GM21390 (cell line): ENCODE measurements at regions not wholly inside any gene's neighbourhood (a gene's known extent, or its start where the extent isn't known, plus 50 kb on each side); places are given as distances from the start of the nearest gene placed in this dataset.

ENCODE experiments used
- ATAC-seq: cut with Tn5 transposase; IDR thresholded peaks from one replicate; pipeline ENCODE4 v1.9.1; 2021; ENCODE audit not compliant: unreplicated experiment

GRCh38 chr2:217489145-217489960, 513.4 kb downstream of the TNS1 start:
- no peak for ATAC-seq

- ATAC-seq, result no peak
Observed at GRCh38 chr2:217484046-217484445, 518.7 kb downstream of the TNS1 start.

DNA sequence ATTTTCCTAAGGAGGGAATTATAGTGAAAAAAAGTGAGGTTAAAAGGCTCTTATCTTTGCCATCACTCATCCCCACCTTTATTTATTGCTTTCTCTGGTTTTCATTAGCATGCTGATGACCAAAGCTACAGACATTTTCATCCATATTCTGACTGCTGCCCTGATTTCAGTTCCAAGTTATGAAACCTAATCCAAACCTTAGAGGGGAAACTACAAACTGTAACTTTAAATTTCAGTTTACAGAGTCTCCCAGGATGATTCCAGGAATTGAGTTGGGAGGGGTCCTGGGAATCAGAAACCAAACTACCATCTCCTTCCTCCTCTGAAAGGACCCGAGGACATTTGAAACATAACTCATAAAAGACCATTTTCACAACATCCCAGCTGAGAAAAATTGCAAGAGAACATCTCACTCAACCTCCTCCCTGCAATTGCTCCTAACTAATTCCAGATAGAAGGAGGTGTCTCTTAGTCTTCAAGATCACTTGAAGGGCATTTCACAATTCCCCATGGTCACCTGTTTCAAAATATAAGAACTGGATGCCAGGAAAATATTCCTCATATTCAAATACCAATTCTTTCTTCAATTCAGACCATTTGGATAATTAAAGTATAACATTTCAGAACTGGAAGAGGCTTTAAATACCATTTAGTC, 520.6 kb downstream of the TNS1 start:
- ATAC-seq, result no peak

GRCh38 chr2:217481577-217481976, 521.2 kb downstream of the TNS1 start:
- ATAC-seq, result no peak

DNA sequence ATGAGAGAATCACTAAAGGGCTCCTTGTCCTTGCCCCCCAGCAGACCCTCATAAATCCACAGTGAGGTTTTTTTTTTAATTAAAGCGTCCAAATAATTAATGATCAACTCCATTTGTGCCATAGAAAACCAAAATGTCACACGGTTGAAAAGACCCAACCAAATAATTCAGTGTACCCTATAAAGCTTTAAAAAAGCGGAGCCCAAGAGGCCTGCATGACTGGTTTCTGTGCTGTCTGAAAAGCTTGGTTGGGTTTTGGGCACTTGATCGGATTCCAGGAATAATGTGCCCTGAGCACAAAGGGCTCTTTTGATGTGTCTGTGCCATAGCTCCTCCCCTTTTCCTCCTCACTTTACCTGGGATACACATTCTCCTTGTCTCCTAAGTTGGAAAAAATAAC, 523.2 kb downstream of the TNS1 start:
- no peak for ATAC-seq

- ATAC-seq, result no peak
Observed at GRCh38 chr2:217478831-217479455, 523.9 kb downstream of the TNS1 start.

GRCh38 chr2:217477583-217477982, 525.2 kb downstream of the TNS1 start:
- no peak for ATAC-seq

DNA sequence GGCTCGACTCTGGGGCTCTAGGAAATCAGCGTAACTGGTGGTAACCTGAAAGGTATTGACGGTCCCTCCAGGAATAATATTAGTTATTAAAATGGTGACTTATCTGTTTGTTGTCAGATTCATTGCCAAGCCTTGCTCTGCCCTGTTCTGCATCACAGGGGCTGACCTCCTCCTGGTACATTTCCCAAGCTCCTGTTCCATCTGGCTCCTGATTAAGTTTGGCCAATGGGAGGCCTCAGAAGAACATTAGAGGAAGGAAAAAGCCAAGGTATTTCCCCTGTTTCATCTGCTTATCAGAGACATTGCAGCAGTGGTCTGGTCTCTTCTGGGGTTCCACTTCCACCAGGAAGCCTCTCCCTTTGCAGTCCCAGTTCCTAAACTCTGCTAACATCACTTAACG, 527.0 kb downstream of the TNS1 start:
- no peak for ATAC-seq

GRCh38 chr2:217475101-217475500, 527.7 kb downstream of the TNS1 start:
- no peak for ATAC-seq

- ATAC-seq, result no peak
Observed at GRCh38 chr2:217471319-217471718, 531.5 kb downstream of the TNS1 start.

- ATAC-seq, result no peak
Observed at GRCh38 chr2:217469203-217469810, 533.5 kb downstream of the TNS1 start.

DNA sequence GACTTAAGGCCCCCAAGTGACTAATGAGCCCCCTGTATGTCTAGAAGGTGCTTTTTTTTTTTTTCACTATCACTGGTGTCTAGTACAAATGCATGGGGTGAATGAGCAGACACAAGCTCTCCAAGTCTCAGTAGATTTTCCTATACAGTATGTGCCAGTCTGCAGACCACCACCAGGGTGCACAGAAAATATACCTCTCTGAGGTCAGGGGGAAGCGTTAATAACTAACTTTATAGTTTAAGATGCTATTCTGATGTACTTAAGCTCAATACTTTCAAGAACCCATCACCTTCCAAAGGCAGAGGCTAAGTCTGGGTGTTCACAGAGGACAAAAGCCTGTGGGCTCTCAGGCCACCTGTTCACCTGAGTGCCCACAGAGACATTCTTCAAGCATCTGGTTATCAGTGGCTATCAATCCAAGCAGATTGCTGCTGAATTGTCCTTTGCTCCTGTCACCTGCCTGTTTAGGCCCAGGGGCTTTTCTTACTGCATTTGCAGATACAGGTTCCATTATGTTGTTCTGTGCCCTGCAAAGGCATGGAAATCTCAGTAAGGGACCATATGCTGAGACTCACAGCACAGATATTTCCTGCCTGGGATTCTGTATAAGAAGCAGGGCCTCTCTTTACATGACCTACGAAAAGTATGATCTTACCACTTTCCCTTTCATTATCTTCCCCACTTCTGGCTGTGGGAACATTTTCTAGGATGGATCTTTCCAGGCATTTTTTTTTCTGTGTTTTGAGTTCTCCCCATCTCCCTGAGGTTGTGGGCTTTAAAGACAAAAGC, 534.6 kb downstream of the TNS1 start:
- no peak for ATAC-seq

DNA sequence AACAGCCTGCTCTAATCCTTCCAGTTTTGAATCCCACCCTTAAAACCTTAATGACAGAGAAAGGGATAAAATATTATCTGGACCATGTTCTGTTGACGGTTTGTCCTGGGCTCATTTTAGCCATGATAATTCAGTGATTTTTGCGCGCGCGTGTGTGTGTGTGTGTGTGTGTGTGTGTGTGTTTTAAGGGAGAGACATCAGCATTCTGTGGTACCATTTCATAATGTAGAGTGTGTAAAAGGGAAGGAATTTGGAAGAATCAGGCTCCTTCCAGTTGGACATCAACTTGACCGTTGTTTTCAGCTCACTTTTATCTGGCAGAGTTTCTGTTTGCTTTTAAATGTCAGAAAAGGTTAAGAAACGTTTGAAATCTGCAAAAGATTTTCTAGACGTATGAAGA, 535.5 kb downstream of the TNS1 start:
- ATAC-seq, result no peak

GRCh38 chr2:217466805-217467204, 536.0 kb downstream of the TNS1 start:
- ATAC-seq, result no peak

- no peak for ATAC-seq
Observed at GRCh38 chr2:217466104-217466503, 536.7 kb downstream of the TNS1 start.

- no peak for ATAC-seq
Observed at GRCh38 chr2:217465100-217465499, 537.7 kb downstream of the TNS1 start.

DNA sequence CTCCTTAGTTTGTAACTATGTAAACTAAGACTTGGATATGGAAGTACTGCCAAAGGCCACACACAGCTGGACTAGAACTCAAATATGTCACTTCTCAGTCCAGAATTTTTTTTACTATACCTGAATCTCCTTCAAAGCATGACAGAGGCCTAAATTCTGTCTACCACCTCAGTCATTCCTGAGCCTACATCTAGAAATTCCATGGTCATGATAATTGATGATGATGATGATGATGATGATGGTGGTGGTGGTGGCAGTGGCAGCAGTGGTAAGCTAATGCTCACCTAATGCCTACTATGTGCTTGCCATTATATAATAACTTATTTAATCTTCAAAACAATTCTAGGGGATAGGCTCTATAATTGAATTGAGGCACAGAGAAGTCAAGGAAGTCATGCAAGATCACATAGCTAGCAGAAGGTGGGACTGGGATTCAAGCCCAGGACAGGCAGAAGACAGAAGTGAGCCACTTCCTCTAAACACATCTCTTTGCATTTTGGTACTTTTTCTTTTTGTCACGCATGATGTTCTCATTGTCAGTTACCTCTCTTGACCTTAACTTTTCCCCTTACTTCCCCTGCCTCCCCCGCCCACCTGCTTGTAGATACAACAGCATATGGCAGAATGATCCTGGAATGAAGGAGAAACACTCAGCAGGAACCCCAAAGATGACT, 539.3 kb downstream of the TNS1 start:
- no peak for ATAC-seq

GRCh38 chr2:217462121-217462520, 540.7 kb downstream of the TNS1 start:
- ATAC-seq, result no peak

- ATAC-seq, result no peak
Observed at GRCh38 chr2:217461674-217462073, 541.1 kb downstream of the TNS1 start.

GRCh38 chr2:217459680-217460405, 543.0 kb downstream of the TNS1 start:
- no peak for ATAC-seq
